A549 (cell line): ENCODE measurements at regions not wholly inside any gene's neighbourhood (a gene's known extent, or its start where the extent isn't known, plus 50 kb on each side); places are given as distances from the start of the nearest gene placed in this dataset.
A peak's percentile ranks its signal among the peaks of the same experiment; 100 is the strongest.

ENCODE experiments used
- ATAC-seq, 2 experiments: fragments of 200-7000 bp in 1 of 2; fragments of >200 bp in 1 of 2; cut with Nextera tagmentation in 1 of 2; cut with Tn5 transposase in 1 of 2; 3 replicates each; pipeline versions ENCODE4 v1.8.0 to v1.9.1; 2018 to 2020; ENCODE audit warnings: mild to moderate bottlenecking in 1 of 2, moderate library complexity in 1 of 2
- CTCF ChIA-PET: fragments of 300-600 bp; sonication (Branson Sonifier 250); formaldehyde crosslinking; extraction: SDS; loops from one replicate; lab custom pipeline; 2021; ENCODE audit warnings: antibody characterized with exemption, inconsistent platforms; lab: Yijun Ruan, JAX
- POLR2A ChIA-PET: fragments of 350-600 bp; formaldehyde crosslinking; extraction: SDS; loops from one replicate; lab custom pipeline; 2021; ENCODE audit warnings: antibody characterized with exemption, inconsistent platforms; lab: Yijun Ruan, JAX
- DNase-seq, 2 experiments: peaks; one replicate each; pipeline versions ENCODE4 v3.0.0 to v3.0.0-alpha.2; 2011 to 2016; ENCODE audit warnings: low read depth in 1 of 2, low spot score in 1 of 2
- FAIRE-seq: peaks from 2 replicates; lab custom pipeline; 2011; peaks lifted over from hg19 to GRCh38; lab: Jason Lieb, UNC
- H3K27ac ChIP-seq, 2 experiments: fragments of >200 bp; sonication (Bioruptor Twin); formaldehyde crosslinking; 3 replicates each; pipeline ENCODE4 v1.5.1; 2016 to 2017
- H3K4me1 ChIP-seq: fragments of >200 bp; sonication (Bioruptor Twin); formaldehyde crosslinking; 3 replicates; pipeline ENCODE4 v1.6.1; 2016
- H3K4me2 ChIP-seq: fragments of >200 bp; sonication (Bioruptor Twin); formaldehyde crosslinking; 3 replicates; pipeline ENCODE4 v1.6.1; 2016
- H3K4me3 ChIP-seq: fragments of >200 bp; sonication (Bioruptor Twin); formaldehyde crosslinking; 3 replicates; pipeline ENCODE4 v1.5.1; 2016
- H3K9me3 ChIP-seq: fragments of >200 bp; sonication (Bioruptor Twin); formaldehyde crosslinking; 3 replicates; pipeline ENCODE4 v1.6.1; 2016
- CBX2 ChIP-seq: fragments of 200-600 bp; sonication (generic); IDR thresholded peaks from 2 replicates; pipeline ENCODE4 v1.6.1; 2016; ENCODE audit warnings: low read depth, mild to moderate bottlenecking, borderline replicate concordance
- CHD2 ChIP-seq: fragments of 150-350 bp; IDR thresholded peaks from 2 replicates; pipeline ENCODE4 v1.6.1; 2014; ENCODE audit warnings: low read length; ENCODE audit not compliant: partially characterized antibody
- E2F6 ChIP-seq: IDR thresholded peaks from 2 replicates; pipeline ENCODE4 v1.6.1; 2012; ENCODE audit warnings: low read depth, borderline replicate concordance
- EHF ChIP-seq: fragments of 250-450 bp; sonication (Bioruptor Pico); IDR thresholded peaks from 2 replicates; pipeline ENCODE4 v1.5.0; 2020; ENCODE audit warnings: mild to moderate bottlenecking
- EHMT2 ChIP-seq: fragments of 200-600 bp; sonication (generic); IDR thresholded peaks from 2 replicates; pipeline ENCODE4 v1.6.1; 2016; ENCODE audit warnings: antibody characterized with exemption, low read depth, mild to moderate bottlenecking, moderate library complexity
- FOSL2 ChIP-seq, 2 experiments: fragments of 450-650 bp in 1 of 2; fragments of >200 bp in 1 of 2; sonication (Bioruptor Twin) in 1 of 2; formaldehyde crosslinking; IDR thresholded peaks; 2 replicates each; pipeline versions ENCODE4 v1.5.0 to v1.6.1; 2016 to 2020; ENCODE audit warnings: mild to moderate bottlenecking in 1 of 2, moderate library complexity in 1 of 2
- GATA3 ChIP-seq: IDR thresholded peaks from 2 replicates; pipeline ENCODE4 v1.6.1; 2012; ENCODE audit warnings: borderline replicate concordance
- HDAC2 ChIP-seq: fragments of 200-600 bp; sonication (generic); IDR thresholded peaks from 2 replicates; pipeline ENCODE4 v1.6.1; 2016
- HES2 ChIP-seq: fragments of >200 bp; sonication (Bioruptor Twin); formaldehyde crosslinking; IDR thresholded peaks from 2 replicates; pipeline ENCODE4 v1.6.1; 2016
- HOXB13 ChIP-seq: fragments of 250-450 bp; sonication (Bioruptor Pico); IDR thresholded peaks from 2 replicates; pipeline ENCODE4 v1.5.0; 2020; ENCODE audit warnings: low read depth, mild to moderate bottlenecking, moderate library complexity
- JUNB ChIP-seq: fragments of >200 bp; sonication (Bioruptor Twin); formaldehyde crosslinking; IDR thresholded peaks from 2 replicates; pipeline ENCODE4 v1.6.1; 2016
- KDM5A ChIP-seq: fragments of 200-600 bp; sonication (generic); IDR thresholded peaks from 2 replicates; pipeline ENCODE4 v1.6.1; 2016; ENCODE audit warnings: antibody characterized with exemption, mild to moderate bottlenecking
- NFE2L2 ChIP-seq: fragments of 150-350 bp; conservative IDR thresholded peaks from 2 replicates; pipeline ENCODE4 v1.6.1; 2014; ENCODE audit warnings: low read length
- NR3C1 ChIP-seq: fragments of >200 bp; sonication (Bioruptor Twin); formaldehyde crosslinking; IDR thresholded peaks from 3 replicates; pipeline ENCODE4 v1.6.1; 2017
- POLR2AphosphoS2 ChIP-seq: conservative IDR thresholded peaks from 2 replicates; pipeline ENCODE4 v1.6.1; 2012; ENCODE audit warnings: low read length, improper control_type of control experiment, inconsistent platforms
- RCOR1 ChIP-seq: fragments of 150-350 bp; IDR thresholded peaks from 2 replicates; pipeline ENCODE4 v1.6.1; 2014; ENCODE audit warnings: antibody characterized with exemption, low read length, low read depth
- RFX5 ChIP-seq: fragments of 450-650 bp; IDR thresholded peaks from 2 replicates; pipeline ENCODE4 v1.7.1; 2014; ENCODE audit warnings: antibody characterized with exemption, mild to moderate bottlenecking, moderate library complexity
- RNF2 ChIP-seq: fragments of 200-600 bp; sonication (generic); IDR thresholded peaks from 2 replicates; pipeline ENCODE4 v1.6.1; 2016; ENCODE audit warnings: low read depth, mild to moderate bottlenecking, antibody characterized with exemption, moderate library complexity, borderline replicate concordance
- SMC3 ChIP-seq: fragments of >200 bp; sonication (Bioruptor Twin); formaldehyde crosslinking; IDR thresholded peaks from 3 replicates; pipeline ENCODE4 v1.6.1; 2018; ENCODE audit warnings: inconsistent platforms
- SREBF2 ChIP-seq: fragments of 450-650 bp; IDR thresholded peaks from 2 replicates; pipeline ENCODE4 v1.6.1; 2014; ENCODE audit warnings: mild to moderate bottlenecking, moderate library complexity
- USF2 ChIP-seq: fragments of 450-650 bp; IDR thresholded peaks from 2 replicates; pipeline ENCODE4 v1.6.1; 2014; ENCODE audit warnings: antibody characterized with exemption
- WGBS: methylation state at CpG from one replicate; pipeline ENCODE4 v1.1.6; 2017; ENCODE audit errors: missing lambda C conversion rate; 5-methylcytosine and 5-hydroxymethylcytosine counted together

DNA sequence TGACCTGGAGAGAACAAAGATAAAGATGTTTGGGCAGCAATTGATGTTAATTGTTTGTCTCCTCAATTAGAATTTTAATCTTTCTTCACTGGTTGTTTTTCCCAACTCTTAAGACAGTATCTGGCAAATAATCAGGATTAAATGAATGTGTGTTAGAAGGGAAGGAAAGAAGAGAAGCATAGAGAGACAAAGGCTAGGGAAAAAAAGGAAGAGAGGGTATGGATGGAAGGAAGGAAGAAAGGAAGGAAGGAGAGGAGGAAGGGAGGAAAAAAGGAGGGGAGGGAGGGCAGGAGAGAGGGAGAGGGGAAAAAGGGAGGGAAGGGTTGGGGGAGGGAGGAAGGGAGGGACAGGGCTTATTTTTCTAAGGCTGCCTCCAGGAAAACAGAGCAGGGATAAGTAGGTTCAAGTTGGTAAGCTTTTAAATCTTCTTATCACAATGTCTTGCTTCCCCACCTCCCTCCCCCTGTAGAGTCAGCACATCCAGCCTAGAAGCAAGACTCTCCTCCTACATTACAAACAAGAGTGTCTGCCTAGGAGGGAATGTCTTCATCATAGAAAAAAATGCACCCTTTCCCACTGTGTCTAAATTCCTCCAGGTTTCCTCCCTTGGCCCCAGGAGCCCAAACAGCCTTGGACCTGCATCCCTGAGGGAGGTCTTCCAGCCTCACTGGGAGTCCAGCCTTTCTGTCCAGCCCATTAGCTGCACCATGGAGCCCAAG is 447.8 kb upstream of the JARID2 start:
- TF ChIP-seq SREBF2 (no peak), GATA3 (no peak)
- no peak overlapping the region for H3K4me2 ChIP-seq
- no peak overlapping the region for H3K4me3 ChIP-seq
- 0 out of 3 replicates have a peak, but pooled peaks cover 2% of the 10 kb centered on the region for H3K9me3 ChIP-seq
- ATAC-seq (no peak), FAIRE-seq (no peak), DNase-seq (no peak)
- peak overlapping the region; percentile 15 to 50; a peak in 2 of 6 replicates for H3K27ac ChIP-seq
- POLR2A ChIA-PET, result interaction anchor here (0.7 kb wide), 1 partner anchor 63 kb away, joined by 3 read pairs; no protein-coding TSS in a partner anchor
- no peaks in the 10 kb centered on the region; the same call in 2 of the 3 replicates for H3K4me1 ChIP-seq
- CTCF ChIA-PET, result interaction anchor here (0.6 kb wide), 1 partner anchor 49 kb away, joined by 3 read pairs; no protein-coding TSS in a partner anchor

GRCh38 chr6:14798594-14798982 is 447.3 kb upstream of the JARID2 start:
- DNase-seq (no peak), ATAC-seq (no peak), FAIRE-seq (no peak)
- WGBS, result 77% methylated on average over 4 of the region's 4 CpGs
- Histone ChIP-seq H3K4me2 (no peak overlapping the region), H3K9me3 (0 out of 3 replicates have a peak, but pooled peaks cover 2% of the 10 kb centered on the region), H3K4me1 (no peaks in the 10 kb centered on the region; the same call in 2 of the 3 replicates), H3K4me3 (no peak overlapping the region), H3K27ac (peak overlapping the region in 1 of 2 experiments; percentile 50; a peak in 1 of 6 replicates)
- no peak for TF ChIP-seq EHF (CRISPR knock-in tag)
- TF ChIP-seq GATA3, result no peak
- no peak for TF ChIP-seq E2F6
- TF ChIP-seq NR3C1, result no peak
- TF ChIP-seq USF2, result no peak
- no peak for TF ChIP-seq RNF2
- no peak for TF ChIP-seq HDAC2
- TF ChIP-seq CHD2, result no peak
- no peak for TF ChIP-seq JUNB
- no peak for TF ChIP-seq SREBF2
- no peak for TF ChIP-seq HOXB13 (CRISPR knock-in tag)
- TF ChIP-seq HES2, result no peak
- TF ChIP-seq CBX2, result no peak
- no peak for TF ChIP-seq RFX5
- TF ChIP-seq RCOR1, result no peak
- no peak for TF ChIP-seq NFE2L2
- no peak for TF ChIP-seq FOSL2 (IDR thresholded peaks at IDR 0.05)
- no peak for TF ChIP-seq FOSL2 (CRISPR knock-in tag; IDR thresholded peaks at IDR 0.05)
- no peak for TF ChIP-seq SMC3
- ChIA-PET CTCF (interaction anchor here (0.6 to 1.2 kb wide), 2 partner anchors 15 to 48 kb away, joined by 3 read pairs; no protein-coding TSS in a partner anchor), POLR2A (interaction anchor here (0.7 kb wide), 1 partner anchor 62 kb away, joined by 3 read pairs; no protein-coding TSS in a partner anchor)

DNA sequence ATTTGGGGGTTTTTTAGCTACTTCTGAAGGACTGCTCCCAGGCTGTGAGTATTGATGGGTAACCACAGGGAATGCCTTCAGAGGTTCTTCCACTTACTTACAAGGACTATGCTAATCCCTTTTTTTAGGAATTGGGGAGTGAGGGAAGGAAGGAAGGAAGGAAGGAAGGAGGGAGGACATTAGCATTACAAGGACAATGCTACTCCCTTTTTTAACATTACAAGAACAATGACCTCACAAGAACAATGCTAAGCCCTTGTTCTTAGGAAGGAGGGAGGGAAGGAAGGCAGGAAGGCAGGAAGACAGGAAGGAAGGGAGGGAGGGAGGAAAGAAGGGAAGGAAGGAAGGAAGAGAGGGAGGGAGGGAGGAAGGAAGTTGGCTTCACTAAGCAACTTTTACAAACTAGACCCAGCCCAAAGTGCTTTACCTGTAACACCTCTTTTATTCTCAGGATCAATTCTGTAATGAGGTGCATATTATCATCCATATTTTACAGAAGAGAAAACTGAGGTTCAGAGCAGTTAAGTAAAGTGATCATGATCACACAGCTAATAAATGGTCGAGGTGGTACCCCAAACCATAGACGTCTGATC is 446.8 kb upstream of the JARID2 start:
- no peak overlapping the region for H3K27ac ChIP-seq
- H3K4me3 ChIP-seq, result no peak overlapping the region
- POLR2A ChIA-PET, result interaction anchor here (0.7 kb wide), 1 partner anchor 62 kb away, joined by 3 read pairs; no protein-coding TSS in a partner anchor
- no peak for DNase-seq
- FAIRE-seq, result no peak
- no peak overlapping the region for H3K4me2 ChIP-seq
- WGBS, result 39% methylated on average over 2 of the region's 2 CpGs
- ATAC-seq, result no peak
- TF ChIP-seq KDM5A (no peak), POLR2AphosphoS2 (no peak), NR3C1 (no peak), EHMT2 (no peak), HES2 (no peak), E2F6 (no peak)
- CTCF ChIA-PET, result interaction anchor here (0.6 to 1.2 kb wide), 2 partner anchors 15 to 48 kb away, joined by 3 read pairs; no protein-coding TSS in a partner anchor
- H3K9me3 ChIP-seq, result 0 out of 3 replicates have a peak, but pooled peaks cover 2% of the 10 kb centered on the region
- no peaks in the 10 kb centered on the region; the same call in 2 of the 3 replicates for H3K4me1 ChIP-seq
